ENCODE measurements at regions not wholly inside any gene's neighbourhood (a gene's known extent, or its start where the extent isn't known, plus 50 kb on each side); places are given as distances from the start of the nearest gene placed in this dataset.
"Not testable (repeated sequence)": the region's sequence is repeated elsewhere in the genome, so short reads cannot be mapped to it uniquely, and the experiment has no call there.

GRCh38 chr3:170690661-170690981 lies 104.7 kb upstream of the SLC7A14 start:
- TF ChIP-seq, protein P1, sequence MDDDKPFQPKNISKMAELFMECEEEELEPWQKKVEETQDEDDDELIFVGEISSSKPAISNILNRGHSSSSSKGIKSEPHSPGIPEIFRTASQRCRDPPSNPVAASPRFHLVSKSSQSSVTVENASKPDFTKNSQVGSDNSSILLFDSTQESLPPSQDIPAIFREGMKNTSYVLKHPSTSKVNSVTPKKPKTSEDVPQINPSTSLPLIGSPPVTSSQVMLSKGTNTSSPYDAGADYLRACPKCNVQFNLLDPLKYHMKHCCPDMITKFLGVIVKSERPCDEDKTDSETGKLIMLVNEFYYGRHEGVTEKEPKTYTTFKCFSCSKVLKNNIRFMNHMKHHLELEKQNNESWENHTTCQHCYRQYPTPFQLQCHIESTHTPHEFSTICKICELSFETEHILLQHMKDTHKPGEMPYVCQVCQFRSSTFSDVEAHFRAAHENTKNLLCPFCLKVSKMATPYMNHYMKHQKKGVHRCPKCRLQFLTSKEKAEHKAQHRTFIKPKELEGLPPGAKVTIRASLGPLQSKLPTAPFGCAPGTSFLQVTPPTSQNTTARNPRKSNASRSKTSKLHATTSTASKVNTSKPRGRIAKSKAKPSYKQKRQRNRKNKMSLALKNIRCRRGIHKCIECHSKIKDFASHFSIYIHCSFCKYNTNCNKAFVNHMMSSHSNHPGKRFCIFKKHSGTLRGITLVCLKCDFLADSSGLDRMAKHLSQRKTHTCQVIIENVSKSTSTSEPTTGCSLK (tag by site-specific recombination; IDR thresholded peaks at IDR 0.05) = no peak
- H3K4me1 ChIP-seq (ENCODE audit: control insufficient read depth, insufficient read depth, low read length) = no peaks in the 10 kb centered on the region
- CTCF ChIA-PET = interaction anchor here (0.7 to 1.9 kb wide), 8 partner anchors 16 to 277 kb away, joined by 3 to 5 read pairs (median 4); no protein-coding TSS in a partner anchor
- no peaks in the 10 kb centered on the region for H3K9me3 ChIP-seq (ENCODE audit: control insufficient read depth, insufficient read depth, low read depth, low read length)
- H3K4me3 ChIP-seq (ENCODE audit: low read depth, low read length) = no peak overlapping the region
- no peak overlapping the region for H3K27ac ChIP-seq (ENCODE audit: extremely low read depth, low read depth, low read length)
- no peaks in the 10 kb centered on the region for H3K36me3 ChIP-seq (ENCODE audit: control insufficient read depth in 2 of 2, insufficient read depth in 1 of 2, low read length in 2 of 2)
- POLR2A ChIA-PET = no interaction called here

- H3K4me3 ChIP-seq (ENCODE audit: low read depth, low read length) = no peak overlapping the region
- no peaks in the 10 kb centered on the region for H3K36me3 ChIP-seq (ENCODE audit: control insufficient read depth in 2 of 2, insufficient read depth in 1 of 2, low read length in 2 of 2)
- no peaks in the 10 kb centered on the region for H3K4me1 ChIP-seq (ENCODE audit: control insufficient read depth, insufficient read depth, low read length)
- ChIA-PET POLR2A (interaction anchor here (0.7 kb wide), 1 partner anchor 120 kb away, joined by 3 read pairs; no protein-coding TSS in a partner anchor), CTCF (interaction anchor here (0.6 to 1.9 kb wide), 13 partner anchors 8 to 1230 kb away, joined by 3 to 6 read pairs (median 4); no protein-coding TSS in a partner anchor)
- H3K27ac ChIP-seq (ENCODE audit: extremely low read depth, low read depth, low read length) = no peak overlapping the region
- TF ChIP-seq ZNF654 (tag by site-specific recombination; IDR thresholded peaks at IDR 0.05; ENCODE audit: low read depth) = peak; percentile 53
- TF ChIP-seq ZNF660 (tag by site-specific recombination; IDR thresholded peaks at IDR 0.05) = 0 out of 2 replicates have a peak, but pooled peaks have one; percentile 25
- TF ChIP-seq ZNF280D (tag by site-specific recombination; IDR thresholded peaks at IDR 0.05) = no peak
- H3K9me3 ChIP-seq (ENCODE audit: control insufficient read depth, insufficient read depth, low read depth, low read length) = no peaks in the 10 kb centered on the region
These were observed 104.2 kb upstream of the SLC7A14 start for GRCh38 chr3:170689893-170690660.

- Histone ChIP-seq H3K27ac (ENCODE audit: extremely low read depth, low read depth, low read length) (no peak overlapping the region), H3K4me1 (ENCODE audit: control insufficient read depth, insufficient read depth, low read length) (no peaks in the 10 kb centered on the region), H3K4me3 (ENCODE audit: low read depth, low read length) (no peak overlapping the region), H3K9me3 (ENCODE audit: control insufficient read depth, insufficient read depth, low read depth, low read length) (no peaks in the 10 kb centered on the region), H3K36me3 (ENCODE audit: control insufficient read depth in 2 of 2, insufficient read depth in 1 of 2, low read length in 2 of 2) (no peaks in the 10 kb centered on the region)
- ChIA-PET POLR2A (interaction anchor here (0.7 kb wide), 1 partner anchor 120 kb away, joined by 3 read pairs; no protein-coding TSS in a partner anchor), CTCF (interaction anchor here (0.6 to 1.8 kb wide), 8 partner anchors 9 to 1230 kb away, joined by 3 to 6 read pairs (median 3); no protein-coding TSS in a partner anchor)
- TF ChIP-seq ZBTB7A (tag by site-specific recombination; IDR thresholded peaks at IDR 0.05; ENCODE audit: low read depth) (no peak), ZNF391 (tag by site-specific recombination; IDR thresholded peaks at IDR 0.05; ENCODE audit: borderline replicate concordance, low read depth) (no peak), REPIN1 (tag by site-specific recombination; IDR thresholded peaks at IDR 0.05; ENCODE audit: low read depth) (no peak), ZNF843 (tag by site-specific recombination; IDR thresholded peaks at IDR 0.05) (no peak)
These were observed 103.5 kb upstream of the SLC7A14 start for GRCh38 chr3:170689296-170689829.

DNA sequence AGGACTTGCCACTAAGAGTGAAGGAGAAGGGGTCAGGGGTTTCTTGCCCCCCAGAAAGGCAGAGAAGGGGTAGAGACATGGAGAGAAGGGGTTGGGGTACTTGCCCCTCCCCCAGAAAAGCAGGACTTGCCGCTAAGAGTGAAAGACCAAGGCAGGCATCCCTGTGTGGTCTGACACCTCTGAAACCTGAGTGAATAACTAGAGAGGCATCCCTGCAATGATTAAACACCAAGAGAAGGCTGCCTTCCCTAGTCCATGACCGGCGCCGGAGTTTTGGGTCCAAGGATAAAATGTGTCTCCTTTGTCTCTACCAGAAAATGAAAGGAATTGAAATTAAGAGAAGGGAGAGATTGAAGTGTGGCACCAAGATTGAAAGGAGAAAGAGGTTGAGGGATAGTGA lies 102.3 kb upstream of the SLC7A14 start:
- H3K9me3 ChIP-seq (ENCODE audit: control insufficient read depth, insufficient read depth, low read depth, low read length); H3K4me1 ChIP-seq (ENCODE audit: control insufficient read depth, insufficient read depth, low read length); POLR2A ChIA-PET; H3K36me3 ChIP-seq (ENCODE audit: control insufficient read depth in 2 of 2, insufficient read depth in 1 of 2, low read length in 2 of 2); H3K4me3 ChIP-seq (ENCODE audit: low read depth, low read length); H3K27ac ChIP-seq (ENCODE audit: extremely low read depth, low read depth, low read length): not testable (repeated sequence)
- CTCF ChIA-PET = interaction anchor here (0.7 kb wide), 1 partner anchor 271 kb away, joined by 3 read pairs; no protein-coding TSS in a partner anchor

Data from HEK293 (cell line).